ENCODE measurements at regions not wholly inside any gene's neighbourhood (a gene's known extent, or its start where the extent isn't known, plus 50 kb on each side); places are given as distances from the start of the nearest gene placed in this dataset.

DNA sequence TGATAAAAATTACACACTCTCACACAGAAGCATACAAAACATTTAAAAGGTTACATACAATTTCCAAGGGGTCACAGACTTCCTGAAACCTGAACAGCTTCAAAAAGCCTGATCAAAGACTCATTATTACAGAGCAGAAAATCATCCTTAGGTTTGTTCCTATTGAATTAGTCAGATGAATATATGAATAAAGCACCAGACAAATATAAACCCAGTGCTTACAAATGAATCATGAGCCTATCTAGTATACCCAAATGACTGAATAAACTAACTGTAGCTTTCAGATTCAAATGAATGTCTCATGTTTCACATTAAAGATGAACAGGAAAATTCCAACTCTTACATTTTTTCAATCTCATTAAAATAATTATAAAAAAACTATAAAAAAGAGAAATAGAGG, 550.3 kb downstream of the SUCLG1 start:
- Histone ChIP-seq H3K9me2 (replicated peaks; ENCODE audit: insufficient read depth, low read length) (no peaks in the 10 kb centered on the region), H2AFZ (ENCODE audit: low read depth, low read length, severe bottlenecking) (no peak overlapping the region), H3K27me3 (ENCODE audit: low read length) (no peaks in the 10 kb centered on the region), H3K4me2 (ENCODE audit: low read depth, low read length, poor library complexity, severe bottlenecking) (no peak overlapping the region), H3K27ac (ENCODE audit: low read depth, low read length) (no peak overlapping the region), H3K9me3 (ENCODE audit: insufficient read depth, low read length) (no peaks in the 10 kb centered on the region), H3F3A (ENCODE audit: insufficient read depth) (no peaks in the 10 kb centered on the region), H3K9ac (ENCODE audit: low read length) (no peak overlapping the region), H4K20me1 (ENCODE audit: low read depth, low read length) (no peaks in the 10 kb centered on the region), H3K36me3 (ENCODE audit: low read length) (no peaks in the 10 kb centered on the region), H3K79me2 (ENCODE audit: insufficient read depth, low read length) (no peaks in the 10 kb centered on the region), H3K4me3 (ENCODE audit: insufficient read depth, low read length, poor library complexity, severe bottlenecking) (no peak overlapping the region)
- TF ChIP-seq, protein P1, sequence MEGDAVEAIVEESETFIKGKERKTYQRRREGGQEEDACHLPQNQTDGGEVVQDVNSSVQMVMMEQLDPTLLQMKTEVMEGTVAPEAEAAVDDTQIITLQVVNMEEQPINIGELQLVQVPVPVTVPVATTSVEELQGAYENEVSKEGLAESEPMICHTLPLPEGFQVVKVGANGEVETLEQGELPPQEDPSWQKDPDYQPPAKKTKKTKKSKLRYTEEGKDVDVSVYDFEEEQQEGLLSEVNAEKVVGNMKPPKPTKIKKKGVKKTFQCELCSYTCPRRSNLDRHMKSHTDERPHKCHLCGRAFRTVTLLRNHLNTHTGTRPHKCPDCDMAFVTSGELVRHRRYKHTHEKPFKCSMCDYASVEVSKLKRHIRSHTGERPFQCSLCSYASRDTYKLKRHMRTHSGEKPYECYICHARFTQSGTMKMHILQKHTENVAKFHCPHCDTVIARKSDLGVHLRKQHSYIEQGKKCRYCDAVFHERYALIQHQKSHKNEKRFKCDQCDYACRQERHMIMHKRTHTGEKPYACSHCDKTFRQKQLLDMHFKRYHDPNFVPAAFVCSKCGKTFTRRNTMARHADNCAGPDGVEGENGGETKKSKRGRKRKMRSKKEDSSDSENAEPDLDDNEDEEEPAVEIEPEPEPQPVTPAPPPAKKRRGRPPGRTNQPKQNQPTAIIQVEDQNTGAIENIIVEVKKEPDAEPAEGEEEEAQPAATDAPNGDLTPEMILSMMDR (IDR thresholded peaks at IDR 0.05; ENCODE audit: insufficient read depth, low read length, poor library complexity, severe bottlenecking) = no peak

DNA sequence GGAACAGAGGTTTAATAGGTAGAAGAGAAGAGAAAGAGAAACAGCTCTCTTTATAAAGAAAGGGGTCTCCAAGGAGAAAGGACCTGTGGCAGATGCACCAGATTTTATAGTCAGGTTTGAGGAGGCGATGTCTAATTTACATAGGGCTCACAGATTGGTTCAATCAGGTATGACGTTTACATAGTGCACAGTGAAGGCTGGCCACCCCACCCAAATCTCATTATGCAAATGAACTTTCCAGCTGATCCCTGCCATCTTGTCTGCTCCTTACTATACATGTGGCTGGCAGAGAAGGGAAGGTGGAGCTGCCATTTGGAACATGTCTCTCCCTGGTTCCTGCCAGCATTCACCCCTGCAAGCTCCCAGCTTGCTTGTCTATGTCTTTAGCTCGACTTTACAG, 557.8 kb downstream of the SUCLG1 start:
- no peak overlapping the region for H3K27ac ChIP-seq (ENCODE audit: low read depth, low read length)
- no peaks in the 10 kb centered on the region for H3K36me3 ChIP-seq (ENCODE audit: low read length)
- no peaks in the 10 kb centered on the region for H3K9me3 ChIP-seq (ENCODE audit: insufficient read depth, low read length)
- no peak for TF ChIP-seq EZH2phosphoT487 (conservative IDR thresholded peaks at IDR 0.05; ENCODE audit: low read length)
- TF ChIP-seq, protein P1 (IDR thresholded peaks at IDR 0.05; ENCODE audit: insufficient read depth, low read length, poor library complexity, severe bottlenecking) = no peak
- H3K4me3 ChIP-seq (ENCODE audit: insufficient read depth, low read length, poor library complexity, severe bottlenecking) = no peak overlapping the region
- no peak overlapping the region for H3K9ac ChIP-seq (ENCODE audit: low read length)
- H4K20me1 ChIP-seq (ENCODE audit: low read depth, low read length) = no peaks in the 10 kb centered on the region
- no peaks in the 10 kb centered on the region for H3K79me2 ChIP-seq (ENCODE audit: insufficient read depth, low read length)
- H2AFZ ChIP-seq (ENCODE audit: low read depth, low read length, severe bottlenecking) = no peak overlapping the region
- H3F3A ChIP-seq (ENCODE audit: insufficient read depth) = no peaks in the 10 kb centered on the region
- no peak overlapping the region for H3K4me2 ChIP-seq (ENCODE audit: low read depth, low read length, poor library complexity, severe bottlenecking)
- no peaks in the 10 kb centered on the region for H3K27me3 ChIP-seq (ENCODE audit: low read length)
- no peaks in the 10 kb centered on the region for H3K9me2 ChIP-seq (replicated peaks; ENCODE audit: insufficient read depth, low read length)

DNA sequence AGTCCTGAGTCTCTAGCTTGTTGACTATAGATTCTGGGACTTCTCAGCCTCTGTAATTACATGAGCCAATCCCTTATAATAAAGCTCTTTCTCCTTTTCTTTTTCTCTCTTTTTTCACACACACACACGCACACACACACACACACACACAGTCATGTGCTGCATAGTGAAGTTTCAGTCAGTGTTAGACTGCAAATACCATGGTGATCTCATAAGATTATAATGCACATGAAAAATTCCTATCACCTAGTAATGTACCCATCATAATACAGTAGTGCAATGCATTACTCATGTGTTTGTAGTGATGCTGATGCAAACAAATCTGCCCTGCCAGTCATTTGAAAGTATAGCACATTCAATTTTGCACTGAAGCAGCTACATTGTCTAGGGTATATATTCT, 558.2 kb downstream of the SUCLG1 start:
- Histone ChIP-seq H3K4me3 (ENCODE audit: insufficient read depth, low read length, poor library complexity, severe bottlenecking) (no peak overlapping the region), H3K9me2 (replicated peaks; ENCODE audit: insufficient read depth, low read length) (no peaks in the 10 kb centered on the region), H3K36me3 (ENCODE audit: low read length) (no peaks in the 10 kb centered on the region), H3K27me3 (ENCODE audit: low read length) (no peaks in the 10 kb centered on the region), H2AFZ (ENCODE audit: low read depth, low read length, severe bottlenecking) (no peak overlapping the region), H4K20me1 (ENCODE audit: low read depth, low read length) (no peaks in the 10 kb centered on the region), H3F3A (ENCODE audit: insufficient read depth) (no peaks in the 10 kb centered on the region), H3K27ac (ENCODE audit: low read depth, low read length) (no peak overlapping the region), H3K79me2 (ENCODE audit: insufficient read depth, low read length) (no peaks in the 10 kb centered on the region), H3K9ac (ENCODE audit: low read length) (no peak overlapping the region), H3K9me3 (ENCODE audit: insufficient read depth, low read length) (no peaks in the 10 kb centered on the region), H3K4me2 (ENCODE audit: low read depth, low read length, poor library complexity, severe bottlenecking) (no peak overlapping the region)
- TF ChIP-seq, protein P1 (IDR thresholded peaks at IDR 0.05; ENCODE audit: insufficient read depth, low read length, poor library complexity, severe bottlenecking) = no peak
- no peak for TF ChIP-seq EZH2phosphoT487 (conservative IDR thresholded peaks at IDR 0.05; ENCODE audit: low read length)

DNA sequence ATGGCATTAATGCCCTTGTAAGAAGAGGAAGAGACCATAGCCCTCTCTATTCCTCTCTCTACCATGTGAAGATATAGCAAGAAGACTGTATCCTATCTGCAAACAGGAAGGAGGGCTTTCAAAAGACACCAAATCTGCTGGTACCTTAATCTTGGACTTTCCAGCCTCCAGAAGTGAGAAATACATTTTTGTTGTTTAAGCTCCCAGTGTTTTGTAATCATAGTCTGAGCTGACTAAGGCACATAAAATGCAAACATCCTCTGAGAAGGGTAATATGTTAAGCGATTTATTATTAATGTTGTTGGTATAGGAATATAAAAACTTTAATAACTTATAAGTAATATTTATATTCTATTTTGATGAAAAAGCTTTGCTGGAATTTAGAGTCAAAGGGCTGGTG, 559.8 kb downstream of the SUCLG1 start:
- Histone ChIP-seq H3K9me2 (replicated peaks; ENCODE audit: insufficient read depth, low read length) (no peaks in the 10 kb centered on the region), H3K9me3 (ENCODE audit: insufficient read depth, low read length) (no peaks in the 10 kb centered on the region), H3K36me3 (ENCODE audit: low read length) (no peaks in the 10 kb centered on the region), H3K9ac (ENCODE audit: low read length) (no peak overlapping the region), H3K79me2 (ENCODE audit: insufficient read depth, low read length) (no peaks in the 10 kb centered on the region), H3K4me3 (ENCODE audit: insufficient read depth, low read length, poor library complexity, severe bottlenecking) (no peak overlapping the region), H3K4me2 (ENCODE audit: low read depth, low read length, poor library complexity, severe bottlenecking) (no peak overlapping the region), H4K20me1 (ENCODE audit: low read depth, low read length) (no peaks in the 10 kb centered on the region), H3F3A (ENCODE audit: insufficient read depth) (no peaks in the 10 kb centered on the region), H3K27me3 (ENCODE audit: low read length) (no peaks in the 10 kb centered on the region), H2AFZ (ENCODE audit: low read depth, low read length, severe bottlenecking) (no peak overlapping the region), H3K27ac (ENCODE audit: low read depth, low read length) (no peak overlapping the region)
- no peak for TF ChIP-seq EZH2phosphoT487 (conservative IDR thresholded peaks at IDR 0.05; ENCODE audit: low read length)
- TF ChIP-seq, protein P1 (IDR thresholded peaks at IDR 0.05; ENCODE audit: insufficient read depth, low read length, poor library complexity, severe bottlenecking) = no peak

Measured in SU-DHL-6 (cell line).